Activated T-cell treated with anti-CD3 and anti-CD28 coated beads for 1 hour (primary cell): ENCODE measurements at regions not wholly inside any gene's neighbourhood (a gene's known extent, or its start where the extent isn't known, plus 50 kb on each side); places are given as distances from the start of the nearest gene placed in this dataset.
"Not testable (repeated sequence)": the region's sequence is repeated elsewhere in the genome, so short reads cannot be mapped to it uniquely, and the experiment has no call there.

ENCODE experiments used
- DNase-seq: peaks from one replicate; pipeline ENCODE4 v3.0.0-alpha.2; 2020; ENCODE audit warnings: low read depth

GRCh38 chr1:4220362-4220761 is 320.3 kb upstream of the C1orf174 start:
- DNase-seq: no peak

- DNase-seq: no peak
Measured at GRCh38 chr1:4221107-4221506, 321.0 kb upstream of the C1orf174 start.

- no peak for DNase-seq
Measured at GRCh38 chr1:4224684-4225467, 324.8 kb upstream of the C1orf174 start.

GRCh38 chr1:4227986-4228385 is 327.9 kb upstream of the C1orf174 start:
- no peak for DNase-seq

- DNase-seq: no peak
Measured at GRCh38 chr1:4253935-4254334, 353.9 kb upstream of the C1orf174 start.

- no peak for DNase-seq
Measured at GRCh38 chr1:4256351-4256750, 356.3 kb upstream of the C1orf174 start.

- not testable (repeated sequence) for DNase-seq
Measured at GRCh38 chr1:4258146-4258777, 358.2 kb upstream of the C1orf174 start.

GRCh38 chr1:4261327-4261726 is 361.3 kb upstream of the C1orf174 start:
- DNase-seq: no peak

GRCh38 chr1:4262665-4263064 is 362.6 kb upstream of the C1orf174 start:
- DNase-seq: no peak

- DNase-seq: no peak
Measured at GRCh38 chr1:4263699-4264098, 363.6 kb upstream of the C1orf174 start.

GRCh38 chr1:4265836-4266235 is 365.8 kb upstream of the C1orf174 start:
- DNase-seq: no peak

- no peak for DNase-seq
Measured at GRCh38 chr1:4267381-4268261, 367.5 kb upstream of the C1orf174 start.

- no peak for DNase-seq
Measured at GRCh38 chr1:4268262-4268888, 368.3 kb upstream of the C1orf174 start.

GRCh38 chr1:4268889-4269284 is 368.8 kb upstream of the C1orf174 start:
- no peak for DNase-seq

GRCh38 chr1:4269330-4269729 is 369.3 kb upstream of the C1orf174 start:
- DNase-seq: no peak

GRCh38 chr1:4269952-4270570 is 370.0 kb upstream of the C1orf174 start:
- no peak for DNase-seq

- DNase-seq: no peak
Measured at GRCh38 chr1:4270651-4271337, 370.7 kb upstream of the C1orf174 start.

GRCh38 chr1:4271338-4271998 is 371.4 kb upstream of the C1orf174 start:
- no peak for DNase-seq

- no peak for DNase-seq
Measured at GRCh38 chr1:4272568-4272967, 372.5 kb upstream of the C1orf174 start.

GRCh38 chr1:4273243-4273642 is 373.2 kb upstream of the C1orf174 start:
- DNase-seq: no peak

- no peak for DNase-seq
Measured at GRCh38 chr1:4273747-4274146, 373.7 kb upstream of the C1orf174 start.
